Neuronal stem cell (in vitro differentiated cells): ENCODE measurements at regions not wholly inside any gene's neighbourhood (a gene's known extent, or its start where the extent isn't known, plus 50 kb on each side); places are given as distances from the start of the nearest gene placed in this dataset.

Experiments used
- DNase-seq: peaks from one replicate; pipeline ENCODE4 v3.0.0-alpha.2; 2013; ENCODE audit warnings: low spot score
- H2AFZ ChIP-seq: one replicate; pipeline ENCODE4 v1.6.1; 2013; ENCODE audit warnings: mild to moderate bottlenecking, low read length, inconsistent platforms
- H2AK5ac ChIP-seq: 2 replicates; pipeline ENCODE4 v1.6.1; 2013; ENCODE audit warnings: low read depth, mild to moderate bottlenecking, inconsistent platforms, low read length, moderate library complexity, mixed read lengths
- H2BK120ac ChIP-seq: 2 replicates; pipeline ENCODE4 v1.6.1; 2013; ENCODE audit warnings: low read depth, mild to moderate bottlenecking, inconsistent platforms, low read length, moderate library complexity, mixed read lengths
- H2BK12ac ChIP-seq: one replicate; pipeline ENCODE4 v1.6.1; 2013; ENCODE audit warnings: low read length, inconsistent platforms
- H2BK15ac ChIP-seq: 2 replicates; pipeline ENCODE4 v1.6.1; 2013; ENCODE audit warnings: mild to moderate bottlenecking, low read length, inconsistent platforms, mixed read lengths
- H2BK5ac ChIP-seq: one replicate; pipeline ENCODE4 v1.6.1; 2013; ENCODE audit warnings: inconsistent platforms, mild to moderate bottlenecking, low read length, moderate library complexity
- H3K14ac ChIP-seq: one replicate; pipeline ENCODE4 v1.6.1; 2013; ENCODE audit warnings: low read length, inconsistent platforms
- H3K18ac ChIP-seq: 2 replicates; pipeline ENCODE4 v1.6.1; 2013; ENCODE audit warnings: low read length, inconsistent platforms
- H3K23ac ChIP-seq: 2 replicates; pipeline ENCODE4 v1.6.1; 2013; ENCODE audit warnings: low read depth, mild to moderate bottlenecking, mixed read lengths, low read length, inconsistent platforms; ENCODE audit not compliant: poor library complexity
- H3K27ac ChIP-seq: replicated peaks from 3 replicates; pipeline ENCODE4 v1.5.1; 2013; ENCODE audit warnings: low read length, inconsistent platforms
- H3K27me3 ChIP-seq, 3 experiments: 2 replicates each; pipeline ENCODE4 v1.6.1; 2013; ENCODE audit warnings: low read length in 3 of 3, mild to moderate bottlenecking in 2 of 3, inconsistent platforms in 1 of 3, low read depth in 1 of 3, mixed read lengths in 1 of 3, moderate library complexity in 1 of 3; ENCODE audit not compliant: control insufficient read depth in 3 of 3, insufficient read depth in 3 of 3
- H3K36me3 ChIP-seq, 2 donors: replicated peaks in 1 of 2; 2 replicates each; pipeline ENCODE4 v1.6.1; 2013; ENCODE audit warnings: low read length in 2 of 2; ENCODE audit not compliant: control insufficient read depth in 2 of 2, insufficient read depth in 2 of 2
- H3K4ac ChIP-seq: 2 replicates; pipeline ENCODE4 v1.6.1; 2013; ENCODE audit warnings: inconsistent platforms, mild to moderate bottlenecking, low read length, moderate library complexity
- H3K4me1 ChIP-seq, 2 donors: 1 replicate in 1 of 2; 2 replicates in 1 of 2; pipeline ENCODE4 v1.6.1; 2013; ENCODE audit warnings: low read length in 2 of 2, low read depth in 1 of 2; ENCODE audit not compliant: control insufficient read depth in 2 of 2, insufficient read depth in 1 of 2
- H3K4me2 ChIP-seq: one replicate; pipeline ENCODE4 v1.6.1; 2013; ENCODE audit warnings: mild to moderate bottlenecking, low read length, inconsistent platforms; ENCODE audit not compliant: insufficient read depth, poor library complexity, severe bottlenecking
- H3K4me3 ChIP-seq, 2 donors: 2 replicates each; pipeline ENCODE4 v1.5.1; 2013; ENCODE audit warnings: low read length in 2 of 2, mild to moderate bottlenecking in 2 of 2, inconsistent platforms in 1 of 2, moderate library complexity in 1 of 2
- H3K79me1 ChIP-seq: one replicate; pipeline ENCODE4 v1.6.1; 2013; ENCODE audit warnings: low read depth, mild to moderate bottlenecking, inconsistent platforms, low read length, moderate library complexity
- H3K9ac ChIP-seq: one replicate; pipeline ENCODE4 v1.6.1; 2013; ENCODE audit warnings: mild to moderate bottlenecking, low read depth, low read length, inconsistent platforms; ENCODE audit not compliant: poor library complexity
- H3K9me3 ChIP-seq, 2 donors: replicated peaks in 1 of 2; 2 replicates each; pipeline versions ENCODE3 to v1.6.1; 2013; ENCODE audit warnings: low read length in 2 of 2, mild to moderate bottlenecking in 2 of 2, inconsistent platforms in 1 of 2, low read depth in 1 of 2, mixed read lengths in 1 of 2, moderate library complexity in 1 of 2; ENCODE audit not compliant: control insufficient read depth in 2 of 2, insufficient read depth in 1 of 2
- H4K8ac ChIP-seq: one replicate; pipeline ENCODE4 v1.6.1; 2013; ENCODE audit warnings: low read depth, mild to moderate bottlenecking, inconsistent platforms, low read length, moderate library complexity
- H4K91ac ChIP-seq: one replicate; pipeline ENCODE4 v1.6.1; 2013; ENCODE audit warnings: low read length, low read depth, mild to moderate bottlenecking, inconsistent platforms; ENCODE audit not compliant: poor library complexity
- WGBS, 2 donors: extraction: QIAGEN DNeasy Blood & Tissue Kit; methylation state at CpG; one replicate each; pipeline ENCODE4 v1.1.7; 2013; ENCODE audit warnings: missing lambda C conversion rate in 2 of 2, mixed read lengths in 1 of 2; ENCODE audit not compliant: insufficient read length in 2 of 2, insufficient replicate concordance in 1 of 2; ENCODE audit errors: extremely low coverage in 2 of 2; 5-methylcytosine and 5-hydroxymethylcytosine counted together

- H3K79me1 ChIP-seq, result no peaks in the 10 kb centered on the region
- no peak overlapping the region for H3K9ac ChIP-seq
- no peak overlapping the region for H3K4ac ChIP-seq
- H3K23ac ChIP-seq, result no peak overlapping the region
- H3K27ac ChIP-seq, result no peak overlapping the region
- H2BK5ac ChIP-seq, result no peak overlapping the region
- H2AFZ ChIP-seq, result no peak overlapping the region
- no CpG with 5 or more reads among the region's 3 CpGs for WGBS, 2 donors
- H3K4me1 ChIP-seq, result no peaks in the 10 kb centered on the region
- H2BK15ac ChIP-seq, result no peak overlapping the region
- no peak overlapping the region for H2AK5ac ChIP-seq
- H2BK120ac ChIP-seq, result no peak overlapping the region
- H3K14ac ChIP-seq, result no peak overlapping the region
- H3K9me3 ChIP-seq, result no peaks in the 10 kb centered on the region
- no peak overlapping the region for H3K4me2 ChIP-seq
- H3K4me3 ChIP-seq, result no peak overlapping the region
- no peaks in the 10 kb centered on the region for H3K27me3 ChIP-seq
- no peak overlapping the region for H4K8ac ChIP-seq
- H2BK12ac ChIP-seq, result no peak overlapping the region
- DNase-seq, result no peak
- H4K91ac ChIP-seq, result no peak overlapping the region
- H3K36me3 ChIP-seq, result no peaks in the 10 kb centered on the region
- no peak overlapping the region for H3K18ac ChIP-seq
These were observed 181.8 kb downstream of the BCL11A start for GRCh38 chr2:60371681-60372080.

- Histone ChIP-seq H2BK12ac (no peak overlapping the region), H3K27ac (no peak overlapping the region), H2AFZ (no peak overlapping the region), H3K36me3 (no peaks in the 10 kb centered on the region), H4K8ac (no peak overlapping the region), H2BK120ac (no peak overlapping the region), H2BK15ac (no peak overlapping the region), H3K4ac (no peak overlapping the region), H2AK5ac (no peak overlapping the region), H3K4me3 (no peak overlapping the region), H3K18ac (no peak overlapping the region), H3K9me3 (no peaks in the 10 kb centered on the region), H3K14ac (no peak overlapping the region), H3K79me1 (no peaks in the 10 kb centered on the region), H3K23ac (no peak overlapping the region), H3K4me2 (no peak overlapping the region), H3K9ac (no peak overlapping the region), H3K27me3 (no peaks in the 10 kb centered on the region), H4K91ac (no peak overlapping the region), H3K4me1 (peaks cover 0 to under 1% of the 10 kb centered on the region in 2 donors), H2BK5ac (no peak overlapping the region)
- no peak for DNase-seq
- WGBS, 2 donors, result no CpG with 5 or more reads among the region's 9 CpGs
These were observed 182.2 kb downstream of the BCL11A start for GRCh38 chr2:60371219-60371618.

GRCh38 chr2:60370814-60371213 lies 182.6 kb downstream of the BCL11A start:
- Histone ChIP-seq H2BK5ac (no peak overlapping the region), H3K4me1 (peaks cover 0 to 2% of the 10 kb centered on the region in 2 donors), H3K27ac (no peak overlapping the region), H4K91ac (no peak overlapping the region), H3K4me3 (no peak overlapping the region), H3K9ac (no peak overlapping the region), H4K8ac (no peak overlapping the region), H2AK5ac (no peak overlapping the region), H3K14ac (no peak overlapping the region), H2BK120ac (no peak overlapping the region), H2AFZ (no peak overlapping the region), H3K36me3 (no peaks in the 10 kb centered on the region), H2BK15ac (no peak overlapping the region), H3K79me1 (no peaks in the 10 kb centered on the region), H3K18ac (no peak overlapping the region), H2BK12ac (no peak overlapping the region), H3K27me3 (no peaks in the 10 kb centered on the region), H3K9me3 (no peaks in the 10 kb centered on the region), H3K4ac (no peak overlapping the region), H3K4me2 (no peak overlapping the region), H3K23ac (no peak overlapping the region)
- no CpG with 5 or more reads among the region's 4 CpGs for WGBS, 2 donors
- DNase-seq, result no peak

GRCh38 chr2:60368456-60368855 lies 185.0 kb downstream of the BCL11A start:
- H3K27me3 ChIP-seq, result no peaks in the 10 kb centered on the region
- H3K14ac ChIP-seq, result no peak overlapping the region
- H3K9ac ChIP-seq, result no peak overlapping the region
- peaks cover 0 to 4% of the 10 kb centered on the region in 2 donors for H3K4me1 ChIP-seq
- H3K4me3 ChIP-seq, result no peak overlapping the region
- no peak overlapping the region for H2BK15ac ChIP-seq
- no peak overlapping the region for H2BK12ac ChIP-seq
- H2BK120ac ChIP-seq, result no peak overlapping the region
- H3K4ac ChIP-seq, result no peak overlapping the region
- H2BK5ac ChIP-seq, result no peak overlapping the region
- WGBS, 2 donors, result no CpG with 5 or more reads among the region's 2 CpGs
- no peak overlapping the region for H3K27ac ChIP-seq
- H2AFZ ChIP-seq, result no peak overlapping the region
- no peak overlapping the region for H3K18ac ChIP-seq
- no peak for DNase-seq
- H4K8ac ChIP-seq, result no peak overlapping the region
- no peaks in the 10 kb centered on the region for H3K79me1 ChIP-seq
- no peaks in the 10 kb centered on the region for H3K9me3 ChIP-seq
- no peaks in the 10 kb centered on the region for H3K36me3 ChIP-seq
- no peak overlapping the region for H3K23ac ChIP-seq
- H3K4me2 ChIP-seq, result no peak overlapping the region
- H2AK5ac ChIP-seq, result no peak overlapping the region
- H4K91ac ChIP-seq, result no peak overlapping the region
